ENCODE measurements at regions not wholly inside any gene's neighbourhood (a gene's known extent, or its start where the extent isn't known, plus 50 kb on each side); places are given as distances from the start of the nearest gene placed in this dataset.

DNA sequence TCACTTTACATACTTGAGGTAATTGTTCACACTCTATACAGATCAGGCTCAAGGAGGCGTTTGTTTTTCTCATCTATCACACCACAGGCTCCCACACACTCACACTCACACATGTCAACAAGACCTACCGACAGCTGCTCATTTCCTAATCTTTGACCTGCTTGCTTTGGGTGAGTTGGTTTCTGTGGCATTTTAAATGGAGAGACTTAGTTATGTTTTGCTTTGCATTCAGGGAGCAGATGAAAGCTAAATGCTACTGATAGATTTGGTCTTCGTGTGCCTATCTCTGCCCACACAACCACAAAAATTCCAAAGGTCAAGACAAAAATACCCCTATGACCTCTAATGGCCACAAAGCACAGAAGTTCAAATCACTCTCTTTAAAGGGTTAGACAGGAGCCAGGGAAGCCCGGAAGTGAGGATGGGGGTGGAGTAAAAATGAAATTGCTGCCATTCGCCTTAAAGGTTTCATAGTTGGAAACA lies 203.5 kb upstream of the G2E3 start:
- H3K79me1 ChIP-seq (ENCODE audit: low read length), result no peaks in the 10 kb centered on the region
- H2AFZ ChIP-seq (ENCODE audit: insufficient read depth, low read length, poor library complexity), result no peak overlapping the region
- no peak overlapping the region for H3K23ac ChIP-seq (ENCODE audit: low read length)
- DNase-seq, result no peak
- H3K14ac ChIP-seq (ENCODE audit: low read length), result no peak overlapping the region
- H4K91ac ChIP-seq (ENCODE audit: low read depth, low read length), result no peak overlapping the region
- no peak overlapping the region for H4K8ac ChIP-seq (ENCODE audit: low read depth, low read length)
- H3K4ac ChIP-seq (ENCODE audit: low read depth, low read length), result no peak overlapping the region
- no CpG with 5 or more reads among the region's 5 CpGs for whole genome bisulfite sequencing (ENCODE audit: extremely low coverage, insufficient coverage, insufficient read length)
- no peak overlapping the region for H3K4me2 ChIP-seq (ENCODE audit: low read length)
- no peak overlapping the region for H3K9ac ChIP-seq (ENCODE audit: low read length)
- H3K36me3 ChIP-seq (ENCODE audit: control insufficient read depth in 1 of 2, insufficient read depth in 2 of 2, low read length in 2 of 2), result no peaks in the 10 kb centered on the region
- H3K27me3 ChIP-seq (ENCODE audit: insufficient read depth, low read length), result no peaks in the 10 kb centered on the region
- no peak overlapping the region for H3K4me3 ChIP-seq (ENCODE audit: low read depth, low read length)
- no peak overlapping the region for H3K18ac ChIP-seq (ENCODE audit: low read length)
- no peak overlapping the region for H2AK5ac ChIP-seq (ENCODE audit: low read length)
- no peak overlapping the region for H4K12ac ChIP-seq (ENCODE audit: low read depth, low read length)
- no peaks in the 10 kb centered on the region for H3K9me3 ChIP-seq (ENCODE audit: insufficient read depth, low read depth, low read length)
- no peak overlapping the region for H2BK12ac ChIP-seq (ENCODE audit: low read length)
- H2BK120ac ChIP-seq (ENCODE audit: insufficient read depth, low read length, poor library complexity), result no peak overlapping the region
- no peak overlapping the region for H2BK5ac ChIP-seq (ENCODE audit: low read depth, low read length, poor library complexity)
- H3K4me1 ChIP-seq (ENCODE audit: control insufficient read depth in 1 of 2, insufficient read depth in 2 of 2, low read length in 2 of 2), result no peaks in the 10 kb centered on the region
- no peaks in the 10 kb centered on the region for H3K79me2 ChIP-seq (ENCODE audit: control insufficient read depth, insufficient read depth, low read length, poor library complexity)
- no peak overlapping the region for H3K27ac ChIP-seq (ENCODE audit: low read depth, low read length)

DNA sequence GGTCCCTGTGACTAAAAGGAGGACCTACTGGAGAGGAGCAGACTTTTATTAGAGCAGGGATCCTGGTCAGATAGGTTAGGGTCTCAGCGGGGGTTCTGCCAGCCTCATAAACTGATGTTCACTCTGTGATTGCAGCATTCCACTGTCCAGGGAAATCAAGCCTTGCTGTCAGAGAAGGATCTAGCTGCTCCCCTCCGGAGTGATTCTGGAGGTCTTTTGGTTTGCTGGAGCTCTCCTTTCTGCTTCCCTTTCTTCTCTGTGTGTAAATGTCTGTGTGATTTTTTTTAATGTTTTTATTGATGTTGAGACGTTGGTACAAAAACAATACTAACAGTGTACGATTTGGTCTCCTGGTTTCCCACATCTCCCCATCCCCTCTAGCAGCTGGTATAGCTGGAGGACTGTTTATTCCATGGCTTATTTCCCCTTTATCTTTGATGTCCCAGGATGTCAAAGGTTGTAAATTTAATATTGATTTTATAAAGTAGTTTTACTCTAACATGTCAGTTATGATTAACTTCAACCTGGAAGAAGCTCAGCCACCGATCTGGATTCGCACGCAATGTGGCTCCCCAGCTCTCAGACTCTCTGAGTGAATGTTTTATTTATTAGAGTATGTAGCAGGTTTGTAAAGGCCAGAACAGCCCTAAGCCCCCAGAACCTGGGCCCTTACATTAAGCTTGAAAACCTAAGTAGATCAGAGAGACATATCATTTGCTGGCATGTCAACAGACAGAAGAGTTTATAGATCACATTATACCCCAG lies 202.3 kb upstream of the G2E3 start:
- Histone ChIP-seq H3K79me1 (ENCODE audit: low read length) (no peaks in the 10 kb centered on the region), H3K79me2 (ENCODE audit: control insufficient read depth, insufficient read depth, low read length, poor library complexity) (no peaks in the 10 kb centered on the region), H3K27me3 (ENCODE audit: insufficient read depth, low read length) (no peaks in the 10 kb centered on the region), H2AFZ (ENCODE audit: insufficient read depth, low read length, poor library complexity) (no peak overlapping the region), H3K4me2 (ENCODE audit: low read length) (no peak overlapping the region), H3K4me1 (ENCODE audit: control insufficient read depth in 1 of 2, insufficient read depth in 2 of 2, low read length in 2 of 2) (no peaks in the 10 kb centered on the region), H3K27ac (ENCODE audit: low read depth, low read length) (no peak overlapping the region), H3K4me3 (ENCODE audit: low read depth, low read length) (no peak overlapping the region), H4K91ac (ENCODE audit: low read depth, low read length) (no peak overlapping the region), H2BK120ac (ENCODE audit: insufficient read depth, low read length, poor library complexity) (no peak overlapping the region), H3K36me3 (ENCODE audit: control insufficient read depth in 1 of 2, insufficient read depth in 2 of 2, low read length in 2 of 2) (no peaks in the 10 kb centered on the region), H3K4ac (ENCODE audit: low read depth, low read length) (no peak overlapping the region), H3K14ac (ENCODE audit: low read length) (no peak overlapping the region), H4K12ac (ENCODE audit: low read depth, low read length) (no peak overlapping the region), H3K9ac (ENCODE audit: low read length) (no peak overlapping the region), H2BK12ac (ENCODE audit: low read length) (no peak overlapping the region), H2BK5ac (ENCODE audit: low read depth, low read length, poor library complexity) (no peak overlapping the region), H3K23ac (ENCODE audit: low read length) (no peak overlapping the region), H3K18ac (ENCODE audit: low read length) (no peak overlapping the region), H4K8ac (ENCODE audit: low read depth, low read length) (no peak overlapping the region), H3K9me3 (ENCODE audit: insufficient read depth, low read depth, low read length) (no peaks in the 10 kb centered on the region), H2AK5ac (ENCODE audit: low read length) (no peak overlapping the region)
- no peak for DNase-seq
- no CpG with 5 or more reads among the region's 7 CpGs for WGBS (ENCODE audit: extremely low coverage, insufficient coverage, insufficient read length)

DNA sequence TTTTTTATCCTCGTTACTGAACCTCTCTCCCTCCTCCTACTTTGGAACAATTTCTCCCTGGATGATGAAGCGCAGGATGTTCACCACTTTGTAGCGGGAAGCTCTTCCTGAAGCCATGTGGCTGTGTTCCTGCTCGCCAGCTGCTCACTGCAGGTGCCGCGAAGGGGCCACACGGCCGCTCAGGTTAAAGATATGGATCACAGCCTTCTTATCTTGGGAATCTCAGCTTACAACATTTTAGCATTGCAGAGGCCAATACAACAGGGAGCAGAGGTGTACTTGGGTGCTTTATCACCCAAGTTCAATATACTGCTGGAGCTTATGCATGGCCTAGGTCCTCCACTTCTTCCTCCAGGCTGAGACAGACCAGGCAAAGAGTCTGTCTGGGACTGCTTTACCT lies 201.2 kb upstream of the G2E3 start:
- no peak overlapping the region for H2BK120ac ChIP-seq (ENCODE audit: insufficient read depth, low read length, poor library complexity)
- H3K4me1 ChIP-seq (ENCODE audit: control insufficient read depth in 1 of 2, insufficient read depth in 2 of 2, low read length in 2 of 2), result no peaks in the 10 kb centered on the region
- H3K27me3 ChIP-seq (ENCODE audit: insufficient read depth, low read length), result no peaks in the 10 kb centered on the region
- H4K8ac ChIP-seq (ENCODE audit: low read depth, low read length), result no peak overlapping the region
- DNase-seq, result peak in 1 of 2 donors; percentile 58
- no peak overlapping the region for H3K4me2 ChIP-seq (ENCODE audit: low read length)
- H3K4ac ChIP-seq (ENCODE audit: low read depth, low read length), result no peak overlapping the region
- no peak overlapping the region for H3K23ac ChIP-seq (ENCODE audit: low read length)
- H4K91ac ChIP-seq (ENCODE audit: low read depth, low read length), result no peak overlapping the region
- H3K79me1 ChIP-seq (ENCODE audit: low read length), result no peaks in the 10 kb centered on the region
- H3K9ac ChIP-seq (ENCODE audit: low read length), result no peak overlapping the region
- H2BK5ac ChIP-seq (ENCODE audit: low read depth, low read length, poor library complexity), result no peak overlapping the region
- no peaks in the 10 kb centered on the region for H3K36me3 ChIP-seq (ENCODE audit: control insufficient read depth in 1 of 2, insufficient read depth in 2 of 2, low read length in 2 of 2)
- WGBS (ENCODE audit: extremely low coverage, insufficient coverage, insufficient read length), result no CpG with 5 or more reads among the region's 8 CpGs
- H3K27ac ChIP-seq (ENCODE audit: low read depth, low read length), result no peak overlapping the region
- H3K18ac ChIP-seq (ENCODE audit: low read length), result no peak overlapping the region
- no peak overlapping the region for H3K4me3 ChIP-seq (ENCODE audit: low read depth, low read length)
- H2AFZ ChIP-seq (ENCODE audit: insufficient read depth, low read length, poor library complexity), result no peak overlapping the region
- H3K14ac ChIP-seq (ENCODE audit: low read length), result no peak overlapping the region
- H3K79me2 ChIP-seq (ENCODE audit: control insufficient read depth, insufficient read depth, low read length, poor library complexity), result no peaks in the 10 kb centered on the region
- H2BK12ac ChIP-seq (ENCODE audit: low read length), result no peak overlapping the region
- H4K12ac ChIP-seq (ENCODE audit: low read depth, low read length), result no peak overlapping the region
- H3K9me3 ChIP-seq (ENCODE audit: insufficient read depth, low read depth, low read length), result no peaks in the 10 kb centered on the region
- no peak overlapping the region for H2AK5ac ChIP-seq (ENCODE audit: low read length)

DNA sequence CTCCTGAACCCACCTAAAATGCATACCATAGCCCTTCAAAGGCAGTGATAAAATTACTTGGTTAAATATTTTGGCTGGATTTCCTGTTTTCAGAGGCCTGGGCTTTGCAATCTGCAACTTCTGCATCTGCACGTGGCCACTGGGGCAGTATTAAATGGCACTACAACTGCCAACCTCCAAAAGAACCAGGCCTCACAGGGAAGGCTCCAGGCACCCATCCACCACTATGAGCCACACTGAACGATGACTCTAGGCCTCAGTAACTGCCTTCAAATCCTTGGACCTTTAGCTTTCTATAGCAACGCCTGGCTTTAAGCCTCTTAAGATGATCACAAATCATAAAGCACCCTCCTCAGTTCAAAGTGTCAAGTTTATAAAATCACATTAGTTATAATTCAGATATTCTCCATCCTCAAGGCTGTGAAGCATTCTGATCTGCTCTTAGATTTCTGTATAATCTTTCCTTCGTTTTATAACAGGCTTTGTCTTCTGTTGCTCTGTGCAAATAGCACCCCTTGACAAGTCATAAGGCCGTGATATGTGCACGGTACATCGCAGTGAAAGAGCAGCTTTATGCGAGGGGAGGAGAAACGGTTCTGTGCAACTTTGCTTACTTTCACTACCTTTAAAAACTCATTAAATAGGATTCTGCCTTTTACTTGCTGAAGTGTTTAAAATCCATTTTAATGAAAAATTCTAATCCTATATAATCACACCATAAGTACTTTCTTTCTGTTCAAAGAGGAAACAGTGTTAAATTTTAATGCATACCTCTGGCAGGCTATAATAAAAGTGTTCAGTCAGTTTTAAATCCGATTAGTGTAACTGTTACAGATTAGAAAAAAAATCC lies 196.4 kb upstream of the G2E3 start:
- Histone ChIP-seq H3K27ac (ENCODE audit: low read depth, low read length) (no peak overlapping the region), H3K23ac (ENCODE audit: low read length) (no peak overlapping the region), H2BK12ac (ENCODE audit: low read length) (no peak overlapping the region), H4K12ac (ENCODE audit: low read depth, low read length) (no peak overlapping the region), H2BK5ac (ENCODE audit: low read depth, low read length, poor library complexity) (no peak overlapping the region), H3K4ac (ENCODE audit: low read depth, low read length) (no peak overlapping the region), H3K9ac (ENCODE audit: low read length) (no peak overlapping the region), H3K79me2 (ENCODE audit: control insufficient read depth, insufficient read depth, low read length, poor library complexity) (no peaks in the 10 kb centered on the region), H3K4me1 (ENCODE audit: control insufficient read depth in 1 of 2, insufficient read depth in 2 of 2, low read length in 2 of 2) (no peaks in the 10 kb centered on the region), H2AK5ac (ENCODE audit: low read length) (no peak overlapping the region), H2BK120ac (ENCODE audit: insufficient read depth, low read length, poor library complexity) (no peak overlapping the region), H2AFZ (ENCODE audit: insufficient read depth, low read length, poor library complexity) (no peak overlapping the region), H3K9me3 (ENCODE audit: insufficient read depth, low read depth, low read length) (no peaks in the 10 kb centered on the region), H3K14ac (ENCODE audit: low read length) (no peak overlapping the region), H4K91ac (ENCODE audit: low read depth, low read length) (no peak overlapping the region), H4K8ac (ENCODE audit: low read depth, low read length) (no peak overlapping the region), H3K79me1 (ENCODE audit: low read length) (no peaks in the 10 kb centered on the region), H3K4me3 (ENCODE audit: low read depth, low read length) (no peak overlapping the region), H3K36me3 (ENCODE audit: control insufficient read depth in 1 of 2, insufficient read depth in 2 of 2, low read length in 2 of 2) (no peaks in the 10 kb centered on the region), H3K4me2 (ENCODE audit: low read length) (no peak overlapping the region), H3K18ac (ENCODE audit: low read length) (no peak overlapping the region), H3K27me3 (ENCODE audit: insufficient read depth, low read length) (no peaks in the 10 kb centered on the region)
- no peak for DNase-seq
- no CpG with 5 or more reads among the region's 10 CpGs for WGBS (ENCODE audit: extremely low coverage, insufficient coverage, insufficient read length)
